Parathyroid adenoma (tissue), 2 donors: ENCODE measurements at regions not wholly inside any gene's neighbourhood (a gene's known extent, or its start where the extent isn't known, plus 50 kb on each side); places are given as distances from the start of the nearest gene placed in this dataset.
"Not testable (repeated sequence)": the region's sequence is repeated elsewhere in the genome, so short reads cannot be mapped to it uniquely, and the experiment has no call there.

ENCODE experiments used
- H2AFZ ChIP-seq: fragments of 300-600 bp; sonication (generic); one replicate; pipeline ENCODE4 v1.7.0; 2017; ENCODE audit warnings: antibody characterized with exemption, mild to moderate bottlenecking
- H3K27ac ChIP-seq: fragments of 300-600 bp; sonication (generic); one replicate; pipeline ENCODE4 v1.7.0; 2017
- H3K27me3 ChIP-seq: fragments of 300-600 bp; sonication (generic); one replicate; pipeline ENCODE4 v1.7.0; 2017; ENCODE audit warnings: low read length; ENCODE audit not compliant: control insufficient read depth, insufficient read depth
- H3K36me3 ChIP-seq: fragments of 300-600 bp; sonication (generic); one replicate; pipeline ENCODE4 v1.7.0; 2017; ENCODE audit warnings: low read length; ENCODE audit not compliant: control insufficient read depth, insufficient read depth
- H3K4me1 ChIP-seq: fragments of 300-600 bp; sonication (generic); one replicate; pipeline ENCODE4 v1.7.0; 2017; ENCODE audit warnings: control low read depth
- H3K4me2 ChIP-seq: fragments of 300-600 bp; sonication (generic); one replicate; pipeline ENCODE4 v1.7.0; 2017; ENCODE audit warnings: low read length
- H3K4me3 ChIP-seq: fragments of 300-600 bp; sonication (generic); one replicate; pipeline ENCODE4 v1.7.0; 2017; ENCODE audit warnings: low read depth, low read length
- H3K79me2 ChIP-seq: fragments of 300-600 bp; sonication (generic); one replicate; pipeline ENCODE4 v1.7.0; 2017; ENCODE audit warnings: control low read depth
- H3K9ac ChIP-seq: fragments of 300-600 bp; sonication (generic); one replicate; pipeline ENCODE4 v1.7.0; 2017; ENCODE audit warnings: mild to moderate bottlenecking
- H3K9me3 ChIP-seq: fragments of 300-600 bp; sonication (generic); one replicate; pipeline ENCODE4 v1.7.0; 2017; ENCODE audit warnings: low read length; ENCODE audit not compliant: control insufficient read depth
- CTCF ChIP-seq: fragments of 300-600 bp; sonication (generic); IDR thresholded peaks from one replicate; pipeline ENCODE4 v1.7.0; 2017; ENCODE audit warnings: antibody characterized with exemption, mild to moderate bottlenecking
- donor health status: primary hyperparathyroidism.

GRCh38 chr1:188723332-188724020 is 1754.2 kb downstream of the BRINP3 start:
- no peak for TF ChIP-seq CTCF
- H3K4me2 ChIP-seq: no peak overlapping the region
- H3K4me1 ChIP-seq: no peaks in the 10 kb centered on the region
- H3K9me3 ChIP-seq: no peaks in the 10 kb centered on the region
- no peak overlapping the region for H2AFZ ChIP-seq
- H3K9ac ChIP-seq: no peak overlapping the region
- no peaks in the 10 kb centered on the region for H3K27me3 ChIP-seq
- no peak overlapping the region for H3K27ac ChIP-seq
- no peaks in the 10 kb centered on the region for H3K79me2 ChIP-seq
- no peaks in the 10 kb centered on the region for H3K36me3 ChIP-seq
- no peak overlapping the region for H3K4me3 ChIP-seq

DNA sequence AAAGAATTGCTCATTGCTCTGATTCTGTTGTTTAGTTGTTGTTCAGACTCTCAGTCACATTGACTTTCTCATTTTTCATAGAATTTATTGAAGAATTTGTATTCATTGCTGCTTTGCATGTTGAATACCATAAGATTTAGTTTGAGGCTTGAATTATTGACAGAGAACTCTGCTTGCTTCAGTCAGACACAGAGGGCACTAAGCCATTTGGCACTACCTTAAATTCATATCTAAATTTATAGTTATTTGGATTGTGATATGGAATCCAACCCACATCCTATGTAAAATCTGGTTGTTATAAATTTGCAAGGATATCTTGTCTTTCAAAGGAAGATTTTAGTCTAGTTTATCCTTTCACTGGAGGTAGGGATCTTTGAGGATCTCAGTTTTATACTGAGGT is 1748.6 kb downstream of the BRINP3 start:
- no peak for TF ChIP-seq CTCF
- H3K4me1 ChIP-seq: no peaks in the 10 kb centered on the region

GRCh38 chr1:188735567-188735966 is 1742.1 kb downstream of the BRINP3 start:
- Histone ChIP-seq H3K9ac (no peak overlapping the region), H3K79me2 (no peaks in the 10 kb centered on the region), H3K36me3 (no peaks in the 10 kb centered on the region), H3K4me1 (no peaks in the 10 kb centered on the region), H3K4me3 (no peak overlapping the region), H3K4me2 (no peak overlapping the region), H3K27me3 (no peaks in the 10 kb centered on the region), H3K27ac (no peak overlapping the region), H2AFZ (no peak overlapping the region), H3K9me3 (no peaks in the 10 kb centered on the region)
- TF ChIP-seq CTCF: no peak

More for the DNA sequence above, 1748.6 kb downstream of the BRINP3 start:
- Histone ChIP-seq H2AFZ (no peak overlapping the region), H3K27ac (no peak overlapping the region), H3K9ac (no peak overlapping the region), H3K4me2 (no peak overlapping the region), H3K27me3 (no peaks in the 10 kb centered on the region), H3K79me2 (no peaks in the 10 kb centered on the region), H3K36me3 (no peaks in the 10 kb centered on the region), H3K4me3 (no peak overlapping the region), H3K9me3 (no peaks in the 10 kb centered on the region)

DNA sequence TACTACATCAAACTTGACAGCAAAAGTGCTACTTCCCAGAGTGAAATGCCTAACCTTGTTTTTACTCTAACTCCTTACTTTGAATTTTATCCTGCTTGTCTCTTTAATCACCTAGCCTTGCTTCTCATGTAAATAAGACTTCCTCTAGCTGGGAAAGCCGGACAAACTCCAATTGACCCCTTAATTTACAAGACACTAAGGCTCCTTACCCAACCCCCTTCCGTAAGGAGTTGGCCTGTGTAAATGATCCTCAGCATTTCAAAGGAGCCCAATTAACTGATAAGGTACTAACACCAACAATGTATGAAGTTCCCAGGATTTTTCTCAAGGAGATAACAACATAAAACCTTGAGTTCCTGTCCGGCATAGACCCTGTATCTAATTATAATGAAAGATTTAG is 1728.4 kb downstream of the BRINP3 start:
- H3K36me3 ChIP-seq, H3K9ac ChIP-seq, H3K4me2 ChIP-seq, H3K4me3 ChIP-seq, H3K27me3 ChIP-seq, H3K4me1 ChIP-seq, H3K9me3 ChIP-seq, H2AFZ ChIP-seq, H3K27ac ChIP-seq, H3K79me2 ChIP-seq: not testable (repeated sequence)

GRCh38 chr1:188752027-188752426 is 1725.6 kb downstream of the BRINP3 start:
- H3K4me2 ChIP-seq, H3K27ac ChIP-seq, H3K27me3 ChIP-seq, H3K9ac ChIP-seq, H2AFZ ChIP-seq, H3K36me3 ChIP-seq, H3K9me3 ChIP-seq, H3K79me2 ChIP-seq, H3K4me3 ChIP-seq, H3K4me1 ChIP-seq: not testable (repeated sequence)

- H3K4me2 ChIP-seq, H3K9me3 ChIP-seq, H3K27ac ChIP-seq, H3K27me3 ChIP-seq, H2AFZ ChIP-seq, H3K4me1 ChIP-seq, H3K79me2 ChIP-seq, H3K9ac ChIP-seq, H3K36me3 ChIP-seq, H3K4me3 ChIP-seq: not testable (repeated sequence)
Measured at GRCh38 chr1:188757747-188758146, 1719.9 kb downstream of the BRINP3 start.
